ENCODE measurements at regions not wholly inside any gene's neighbourhood (a gene's known extent, or its start where the extent isn't known, plus 50 kb on each side); places are given as distances from the start of the nearest gene placed in this dataset.

GRCh38 chr2:23273786-23274185 is 111.2 kb upstream of the KLHL29 start:
- ATAC-seq (ENCODE audit: low FRiP score), result no peak
- no peak for DNase-seq (ENCODE audit: low spot score)
- TF ChIP-seq, protein P1, sequence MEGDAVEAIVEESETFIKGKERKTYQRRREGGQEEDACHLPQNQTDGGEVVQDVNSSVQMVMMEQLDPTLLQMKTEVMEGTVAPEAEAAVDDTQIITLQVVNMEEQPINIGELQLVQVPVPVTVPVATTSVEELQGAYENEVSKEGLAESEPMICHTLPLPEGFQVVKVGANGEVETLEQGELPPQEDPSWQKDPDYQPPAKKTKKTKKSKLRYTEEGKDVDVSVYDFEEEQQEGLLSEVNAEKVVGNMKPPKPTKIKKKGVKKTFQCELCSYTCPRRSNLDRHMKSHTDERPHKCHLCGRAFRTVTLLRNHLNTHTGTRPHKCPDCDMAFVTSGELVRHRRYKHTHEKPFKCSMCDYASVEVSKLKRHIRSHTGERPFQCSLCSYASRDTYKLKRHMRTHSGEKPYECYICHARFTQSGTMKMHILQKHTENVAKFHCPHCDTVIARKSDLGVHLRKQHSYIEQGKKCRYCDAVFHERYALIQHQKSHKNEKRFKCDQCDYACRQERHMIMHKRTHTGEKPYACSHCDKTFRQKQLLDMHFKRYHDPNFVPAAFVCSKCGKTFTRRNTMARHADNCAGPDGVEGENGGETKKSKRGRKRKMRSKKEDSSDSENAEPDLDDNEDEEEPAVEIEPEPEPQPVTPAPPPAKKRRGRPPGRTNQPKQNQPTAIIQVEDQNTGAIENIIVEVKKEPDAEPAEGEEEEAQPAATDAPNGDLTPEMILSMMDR (IDR thresholded peaks at IDR 0.05), result no peak

- DNase-seq (ENCODE audit: low spot score), result no peak
- TF ChIP-seq, protein P1 (IDR thresholded peaks at IDR 0.05), result no peak
These were observed 104.6 kb upstream of the KLHL29 start for GRCh38 chr2:23280401-23280800.

DNA sequence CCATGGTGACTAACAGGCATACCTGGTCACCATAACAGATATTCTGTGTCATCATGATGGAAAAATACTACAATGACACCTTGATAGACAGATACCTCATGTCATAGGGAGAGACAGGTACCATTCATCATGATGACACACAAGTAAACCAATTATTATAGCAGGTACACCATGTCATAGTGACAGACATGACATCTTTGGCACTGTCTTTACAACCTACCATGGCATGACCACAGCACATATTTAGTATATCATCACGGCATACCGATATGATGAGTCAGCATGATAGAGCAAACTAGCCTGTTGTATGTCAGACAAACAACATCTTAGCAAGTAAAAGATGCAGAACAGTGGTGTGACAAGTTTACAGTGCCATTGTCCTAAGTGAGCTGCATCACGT is 101.3 kb upstream of the KLHL29 start:
- no peak for ATAC-seq (ENCODE audit: low FRiP score)
- TF ChIP-seq, protein P1 (IDR thresholded peaks at IDR 0.05), result no peak
- DNase-seq (ENCODE audit: low spot score), result no peak

More at GRCh38 chr2:23280401-23280800, 104.6 kb upstream of the KLHL29 start:
- ATAC-seq (ENCODE audit: low FRiP score), result no peak

GRCh38 chr2:23285091-23285800 is 99.7 kb upstream of the KLHL29 start:
- TF ChIP-seq, protein P1 (IDR thresholded peaks at IDR 0.05), result no peak
- DNase-seq (ENCODE audit: low spot score) (no peak), ATAC-seq (ENCODE audit: low FRiP score) (no peak)

DNA sequence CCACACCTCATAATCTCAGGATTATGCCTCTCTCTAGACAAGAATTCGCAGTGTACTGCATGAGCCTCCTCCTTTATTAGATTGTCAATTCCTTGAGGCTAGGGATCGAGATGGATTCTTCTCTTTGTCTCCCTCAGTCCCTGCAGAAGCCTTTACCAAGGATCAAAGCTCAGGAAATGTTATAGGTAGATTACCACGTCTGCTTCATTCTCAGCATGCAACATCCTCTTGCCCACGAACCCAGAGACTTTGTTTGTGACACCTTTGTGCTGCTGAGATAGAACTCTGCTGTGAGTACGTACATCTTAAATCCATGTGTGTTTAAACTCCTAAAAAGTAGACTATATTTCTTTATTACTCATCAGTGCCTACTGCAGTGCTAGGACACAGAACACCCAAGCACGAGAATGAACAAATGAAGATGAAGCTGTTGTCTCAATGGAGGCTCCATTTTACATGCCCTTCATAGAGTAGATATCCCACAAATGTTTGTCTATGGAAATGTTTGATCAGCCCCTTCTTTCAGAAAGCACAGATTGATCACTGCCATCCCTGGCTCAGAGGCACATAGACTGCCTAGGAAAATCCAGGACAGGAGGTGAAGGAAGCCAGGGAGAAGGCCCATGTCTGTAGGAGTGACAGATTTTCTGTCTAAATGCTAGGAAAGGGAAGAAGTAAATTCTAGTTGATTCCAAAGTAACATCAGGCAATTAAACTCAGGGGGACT is 98.8 kb upstream of the KLHL29 start:
- ATAC-seq (ENCODE audit: low FRiP score) (no peak), DNase-seq (ENCODE audit: low spot score) (no peak)
- TF ChIP-seq, protein P1 (IDR thresholded peaks at IDR 0.05), result no peak

DNA sequence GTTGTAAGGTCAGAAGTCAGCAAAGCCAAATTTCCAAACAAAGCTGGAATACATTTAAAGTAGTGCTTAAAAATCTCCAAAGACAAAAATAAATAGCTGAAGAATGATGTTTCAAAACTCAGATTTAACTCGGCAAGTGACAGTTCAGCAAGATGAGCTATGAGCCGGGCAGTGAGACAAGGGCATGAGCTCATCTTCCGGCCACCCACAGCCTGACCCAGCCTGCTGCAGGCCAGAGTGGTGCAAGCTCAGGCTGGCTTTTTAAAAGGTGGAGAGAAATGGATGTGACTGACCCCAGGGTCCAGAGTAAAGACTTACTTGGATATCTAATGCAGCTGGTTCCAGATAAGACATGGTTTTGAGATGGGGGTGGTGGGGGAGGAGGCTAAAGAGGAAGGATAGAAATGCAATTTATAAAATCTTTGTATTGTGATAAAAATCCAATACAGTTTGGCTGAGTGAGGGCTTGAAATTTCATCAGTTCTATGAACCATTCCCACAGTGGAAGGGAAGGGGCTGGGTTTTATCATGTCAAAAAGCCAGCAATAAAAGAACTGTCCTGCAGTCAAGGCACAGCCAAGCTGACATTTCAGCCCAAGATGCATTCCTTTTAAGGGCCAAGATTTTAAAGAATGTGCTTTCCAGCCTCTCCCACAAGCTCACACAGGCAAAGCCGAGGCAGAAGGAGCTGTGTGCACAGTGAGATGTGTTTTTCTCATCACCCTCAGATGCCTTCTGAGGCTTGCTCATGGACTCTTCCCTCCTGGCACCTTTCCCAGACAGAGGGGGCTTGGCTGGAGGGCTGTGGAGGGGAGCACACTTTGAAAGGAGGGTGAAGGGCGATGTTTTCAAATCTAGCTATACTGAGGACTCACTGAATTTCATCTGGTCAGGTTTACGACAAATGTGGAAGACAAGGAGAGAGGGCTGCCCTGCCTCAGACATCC is 97.9 kb upstream of the KLHL29 start:
- ATAC-seq (ENCODE audit: low FRiP score) (peak; percentile 85), DNase-seq (ENCODE audit: low spot score) (no peak)
- TF ChIP-seq, protein P1 (IDR thresholded peaks at IDR 0.05), result no peak

Data from omental fat pad (tissue), 3 donors.